A673 (cell line): ENCODE measurements at regions not wholly inside any gene's neighbourhood (a gene's known extent, or its start where the extent isn't known, plus 50 kb on each side); places are given as distances from the start of the nearest gene placed in this dataset.

ENCODE experiments used
- BruUV-seq: library from RNA; stranded (reverse); fragments of 400-500 nt; replicated peaks from 2 replicates; lab custom pipeline; 2021; lab: Mats Ljungman, UMichigan
- CTCF ChIA-PET: fragments of 300-600 bp; sonication (Branson Sonifier 250); formaldehyde crosslinking; loops from one replicate; lab custom pipeline; 2022; ENCODE audit warnings: antibody characterized with exemption; lab: Charles Lee
- POLR2A ChIA-PET: fragments of 300-600 bp; sonication (Branson Sonifier 250); formaldehyde crosslinking; loops from one replicate; lab custom pipeline; 2022; ENCODE audit warnings: antibody characterized with exemption; ENCODE audit not compliant: low non-redundant PET; lab: Charles Lee
- DNase-seq: peaks from one replicate; pipeline ENCODE4 v3.0.0-alpha.2; 2015; ENCODE audit warnings: low spot score
- H3K27ac ChIP-seq: fragments of 200-600 bp; sonication (generic); 2 replicates; pipeline ENCODE4 v1.5.1; 2016; ENCODE audit warnings: mixed run types, low read depth, mild to moderate bottlenecking, mixed read lengths, antibody characterized with exemption, low read length; ENCODE audit not compliant: poor library complexity, severe bottlenecking
- H3K27me3 ChIP-seq: fragments of 200-600 bp; sonication (generic); replicated peaks from 2 replicates; pipeline ENCODE4 v1.6.1; 2017; ENCODE audit warnings: mixed run types, low read depth, mild to moderate bottlenecking, mixed read lengths, antibody characterized with exemption, low read length; ENCODE audit not compliant: insufficient read depth, poor library complexity
- H3K36me3 ChIP-seq: fragments of 200-600 bp; sonication (generic); 2 replicates; pipeline ENCODE4 v1.6.1; 2016; ENCODE audit warnings: mixed run types, mild to moderate bottlenecking, mixed read lengths, antibody characterized with exemption, low read length; ENCODE audit not compliant: insufficient read depth, poor library complexity, severe bottlenecking
- H3K4me1 ChIP-seq: fragments of 200-600 bp; sonication (generic); 2 replicates; pipeline ENCODE4 v1.6.1; 2017; ENCODE audit warnings: mixed run types, mild to moderate bottlenecking, mixed read lengths, antibody characterized with exemption, low read length; ENCODE audit not compliant: insufficient read depth, poor library complexity, severe bottlenecking
- H3K4me3 ChIP-seq: fragments of 200-600 bp; sonication (generic); 2 replicates; pipeline ENCODE4 v1.5.1; 2016; ENCODE audit warnings: low read depth, mixed run types, mild to moderate bottlenecking, mixed read lengths, low read length; ENCODE audit not compliant: poor library complexity, severe bottlenecking
- H3K9me3 ChIP-seq: fragments of 200-600 bp; sonication (generic); 2 replicates; pipeline ENCODE4 v1.6.1; 2016; ENCODE audit warnings: mixed run types, low read depth, mild to moderate bottlenecking, mixed read lengths, antibody characterized with exemption, low read length; ENCODE audit not compliant: poor library complexity, severe bottlenecking
- EZH2 ChIP-seq: fragments of 200-600 bp; sonication (generic); IDR thresholded peaks from 2 replicates; pipeline ENCODE4 v1.6.1; 2017; ENCODE audit warnings: borderline replicate concordance, low read depth, mild to moderate bottlenecking, mixed read lengths, antibody characterized with exemption, low read length; ENCODE audit not compliant: poor library complexity, severe bottlenecking
- intact Hi-C: fragments of 100-400 bp; cut with micrococcal nuclease; formaldehyde crosslinking; loops from one replicate; pipeline ENCODE4 v1.10.0; 2022; ENCODE audit not compliant: unreplicated experiment
- TF ChIP-seq, protein P1 (sequence below): fragments of 300-800, 200-600 bp; sonication (generic); conservative IDR thresholded peaks from 2 replicates; pipeline ENCODE4 v1.5.1; 2017; ENCODE audit warnings: low read depth, mild to moderate bottlenecking, antibody characterized with exemption, low read length, moderate library complexity, mixed read lengths

DNA sequence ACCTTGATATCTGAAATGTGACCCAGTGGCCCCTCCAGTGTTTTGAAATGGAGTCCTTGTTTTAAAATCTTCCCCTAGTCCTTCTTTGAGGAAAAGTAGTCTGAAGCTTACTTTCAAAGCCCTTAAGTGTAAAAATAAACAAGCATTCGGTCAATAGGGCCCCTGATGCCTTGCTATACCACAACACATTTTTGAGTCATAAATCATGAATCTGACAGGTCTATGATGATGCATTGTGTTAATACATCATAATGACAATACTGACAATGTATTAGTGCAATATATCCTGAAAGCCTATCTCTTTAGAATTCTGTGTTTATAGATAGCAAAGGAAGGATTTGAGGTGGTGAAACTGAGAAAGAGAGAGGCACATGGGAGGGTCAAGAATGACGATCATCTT, 464.2 kb downstream of the MEIS1 start:
- intact Hi-C loops, result no loop called here
- CTCF ChIA-PET, result no interaction called here
- TF ChIP-seq, protein P1, sequence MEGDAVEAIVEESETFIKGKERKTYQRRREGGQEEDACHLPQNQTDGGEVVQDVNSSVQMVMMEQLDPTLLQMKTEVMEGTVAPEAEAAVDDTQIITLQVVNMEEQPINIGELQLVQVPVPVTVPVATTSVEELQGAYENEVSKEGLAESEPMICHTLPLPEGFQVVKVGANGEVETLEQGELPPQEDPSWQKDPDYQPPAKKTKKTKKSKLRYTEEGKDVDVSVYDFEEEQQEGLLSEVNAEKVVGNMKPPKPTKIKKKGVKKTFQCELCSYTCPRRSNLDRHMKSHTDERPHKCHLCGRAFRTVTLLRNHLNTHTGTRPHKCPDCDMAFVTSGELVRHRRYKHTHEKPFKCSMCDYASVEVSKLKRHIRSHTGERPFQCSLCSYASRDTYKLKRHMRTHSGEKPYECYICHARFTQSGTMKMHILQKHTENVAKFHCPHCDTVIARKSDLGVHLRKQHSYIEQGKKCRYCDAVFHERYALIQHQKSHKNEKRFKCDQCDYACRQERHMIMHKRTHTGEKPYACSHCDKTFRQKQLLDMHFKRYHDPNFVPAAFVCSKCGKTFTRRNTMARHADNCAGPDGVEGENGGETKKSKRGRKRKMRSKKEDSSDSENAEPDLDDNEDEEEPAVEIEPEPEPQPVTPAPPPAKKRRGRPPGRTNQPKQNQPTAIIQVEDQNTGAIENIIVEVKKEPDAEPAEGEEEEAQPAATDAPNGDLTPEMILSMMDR, result no peak
- TF ChIP-seq EZH2, result no peak
- POLR2A ChIA-PET, result no interaction called here
- no peak overlapping the region for H3K4me3 ChIP-seq
- no peaks in the 10 kb centered on the region for H3K9me3 ChIP-seq
- no peaks in the 10 kb centered on the region for H3K4me1 ChIP-seq
- no TSS peak for BruUV-seq
- DNase-seq, result no peak
- no peak overlapping the region for H3K27ac ChIP-seq
- no peaks in the 10 kb centered on the region for H3K27me3 ChIP-seq
- H3K36me3 ChIP-seq, result no peaks in the 10 kb centered on the region

DNA sequence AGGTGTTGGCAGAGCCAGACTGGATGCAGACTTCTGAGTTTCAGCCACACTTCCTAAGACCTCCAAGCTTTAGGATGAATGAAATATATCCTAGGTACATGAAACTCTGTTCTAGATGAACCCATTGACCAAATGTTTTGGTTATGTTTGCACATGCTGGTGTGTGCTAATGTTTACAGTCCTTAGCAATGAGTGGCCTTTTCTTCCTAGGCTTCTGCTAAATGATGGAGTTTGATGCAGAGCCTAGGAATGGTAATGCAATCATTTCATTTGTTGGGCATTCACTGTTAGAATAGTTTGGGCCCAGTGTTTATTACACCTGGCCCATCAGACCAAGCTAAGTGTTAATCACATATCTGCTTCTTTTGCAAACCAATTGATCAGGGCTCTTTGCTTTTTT, 464.7 kb downstream of the MEIS1 start:
- DNase-seq, result no peak
- Histone ChIP-seq H3K36me3 (no peaks in the 10 kb centered on the region), H3K27ac (no peak overlapping the region), H3K9me3 (no peaks in the 10 kb centered on the region), H3K4me3 (no peak overlapping the region), H3K27me3 (no peaks in the 10 kb centered on the region), H3K4me1 (no peaks in the 10 kb centered on the region)
- POLR2A ChIA-PET, result no interaction called here
- TF ChIP-seq, protein P1, result no peak
- no peak for TF ChIP-seq EZH2
- intact Hi-C loops, result no loop called here
- CTCF ChIA-PET, result no interaction called here
- BruUV-seq, result no TSS peak

DNA sequence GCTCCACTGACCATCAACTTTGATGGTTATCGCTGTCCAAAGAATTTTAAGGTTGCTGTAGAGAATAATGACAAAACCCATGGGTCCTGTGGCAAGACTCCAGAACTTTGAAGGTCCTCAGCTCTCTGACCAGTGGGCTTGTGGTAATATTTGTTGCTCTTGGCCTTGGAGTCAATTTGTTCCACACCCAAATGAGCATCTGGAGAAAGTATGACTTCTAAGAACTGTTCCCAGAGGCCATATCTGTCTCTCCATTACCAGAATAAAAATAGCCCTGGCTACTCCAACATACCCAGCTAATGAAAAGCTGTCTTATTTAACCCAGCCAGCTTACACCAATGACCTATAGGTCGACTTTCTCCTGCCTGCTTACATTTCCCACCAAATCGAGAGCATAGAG, 466.4 kb downstream of the MEIS1 start:
- ChIA-PET CTCF (no interaction called here), POLR2A (no interaction called here)
- no peaks in the 10 kb centered on the region for H3K4me1 ChIP-seq
- no peak overlapping the region for H3K4me3 ChIP-seq
- intact Hi-C loops, result no loop called here
- no peak for TF ChIP-seq EZH2
- TF ChIP-seq, protein P1, result no peak
- no peak overlapping the region for H3K27ac ChIP-seq
- no peaks in the 10 kb centered on the region for H3K36me3 ChIP-seq
- no TSS peak for BruUV-seq
- no peaks in the 10 kb centered on the region for H3K9me3 ChIP-seq
- no peak for DNase-seq
- no peaks in the 10 kb centered on the region for H3K27me3 ChIP-seq
